ENCODE measurements at regions not wholly inside any gene's neighbourhood (a gene's known extent, or its start where the extent isn't known, plus 50 kb on each side); places are given as distances from the start of the nearest gene placed in this dataset.
"Not testable (repeated sequence)": the region's sequence is repeated elsewhere in the genome, so short reads cannot be mapped to it uniquely, and the experiment has no call there.

- not testable (repeated sequence) for TF ChIP-seq CTCF (conservative IDR thresholded peaks at IDR 0.05; ENCODE audit: low read depth, low read length); EZH2 (IDR thresholded peaks at IDR 0.05; ENCODE audit: low read length, unreplicated experiment)
These were observed 66.4 kb upstream of the SGCE start for GRCh38 chr7:94722360-94722759.

All from PC-3 (cell line).